ENCODE measurements at regions not wholly inside any gene's neighbourhood (a gene's known extent, or its start where the extent isn't known, plus 50 kb on each side); places are given as distances from the start of the nearest gene placed in this dataset.

- TF ChIP-seq CTCF (conservative IDR thresholded peaks at IDR 0.05) (no peak), ZFX (IDR thresholded peaks at IDR 0.05) (no peak)
Measured at GRCh38 chr12:46892887-46893286, 67.1 kb upstream of the SLC38A4 start.
